MV-4-11 (cell line): ENCODE measurements at regions not wholly inside any gene's neighbourhood (a gene's known extent, or its start where the extent isn't known, plus 50 kb on each side); places are given as distances from the start of the nearest gene placed in this dataset.
"Not testable (repeated sequence)": the region's sequence is repeated elsewhere in the genome, so short reads cannot be mapped to it uniquely, and the experiment has no call there.

ENCODE experiments used
- DNase-seq: peaks from one replicate; lab custom pipeline; 2025; lab: John Stamatoyannopoulos, UW

GRCh38 chr6:9704989-9705388, 709.9 kb downstream of the TFAP2A start:
- DNase-seq: no peak

DNA sequence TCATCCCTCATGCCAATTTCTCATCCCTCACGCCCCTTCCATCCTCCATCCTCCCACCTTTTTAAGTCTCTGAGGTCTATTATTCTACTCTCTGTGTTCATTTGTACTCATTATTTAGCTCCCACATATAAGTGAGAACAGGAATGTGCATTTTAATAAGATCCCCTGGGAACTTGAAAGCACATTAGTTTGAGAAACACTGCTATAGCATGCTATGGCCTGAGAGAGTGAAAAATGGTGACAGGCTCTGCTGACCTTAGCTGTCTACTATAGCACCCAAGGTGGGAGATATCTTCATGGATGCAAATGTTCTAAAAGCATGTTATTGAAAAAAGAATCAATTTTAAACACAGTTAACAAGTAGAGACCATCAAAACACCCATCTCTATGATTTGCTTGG, 712.0 kb downstream of the TFAP2A start:
- DNase-seq: no peak

GRCh38 chr6:9699888-9700287, 715.0 kb downstream of the TFAP2A start:
- no peak for DNase-seq

- DNase-seq: no peak
These were observed 717.5 kb downstream of the TFAP2A start for GRCh38 chr6:9697263-9697931.

DNA sequence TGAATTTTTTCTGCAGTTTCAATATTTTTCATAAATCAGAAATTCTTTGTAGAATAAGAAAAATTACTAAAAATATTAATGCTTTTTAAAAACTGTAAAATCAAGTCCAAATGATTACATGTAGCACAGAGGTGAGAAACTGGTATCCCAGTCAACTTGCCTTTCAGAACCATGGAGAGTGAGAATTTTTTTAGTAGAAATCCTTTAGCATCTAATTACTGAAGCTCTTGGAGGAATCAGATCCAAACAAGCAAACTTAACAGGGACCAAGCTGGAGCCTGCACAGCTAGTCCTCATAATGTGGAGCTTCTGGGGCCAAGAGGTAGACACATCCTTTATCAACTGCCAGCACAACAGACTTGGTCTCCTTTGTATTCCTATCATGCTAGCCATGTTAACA, 724.5 kb downstream of the TFAP2A start:
- DNase-seq: no peak

GRCh38 chr6:9680727-9681126, 734.1 kb downstream of the TFAP2A start:
- not testable (repeated sequence) for DNase-seq

DNA sequence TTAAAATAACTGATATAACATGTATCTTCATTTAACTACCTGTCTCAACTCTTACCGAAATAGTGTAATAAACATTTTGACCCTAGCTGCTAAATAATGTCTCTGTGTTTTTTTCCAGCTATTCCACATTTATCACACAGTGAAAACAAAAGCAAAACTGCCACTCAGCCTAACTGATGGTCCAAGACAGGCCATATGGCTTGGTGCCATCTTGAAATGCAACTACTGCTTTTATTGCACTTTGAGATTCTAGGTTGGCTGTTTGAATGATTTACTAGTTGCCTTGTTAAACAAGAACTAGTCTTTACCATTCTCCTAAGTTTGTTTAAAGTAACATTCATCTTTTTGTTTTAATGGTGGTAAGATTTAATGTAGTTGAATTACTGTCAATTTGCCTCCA, 739.8 kb downstream of the TFAP2A start:
- DNase-seq: no peak

GRCh38 chr6:9659848-9660247, 755.0 kb downstream of the TFAP2A start:
- peak; percentile 49 for DNase-seq

GRCh38 chr6:9657994-9658393, 756.9 kb downstream of the TFAP2A start:
- no peak for DNase-seq

DNA sequence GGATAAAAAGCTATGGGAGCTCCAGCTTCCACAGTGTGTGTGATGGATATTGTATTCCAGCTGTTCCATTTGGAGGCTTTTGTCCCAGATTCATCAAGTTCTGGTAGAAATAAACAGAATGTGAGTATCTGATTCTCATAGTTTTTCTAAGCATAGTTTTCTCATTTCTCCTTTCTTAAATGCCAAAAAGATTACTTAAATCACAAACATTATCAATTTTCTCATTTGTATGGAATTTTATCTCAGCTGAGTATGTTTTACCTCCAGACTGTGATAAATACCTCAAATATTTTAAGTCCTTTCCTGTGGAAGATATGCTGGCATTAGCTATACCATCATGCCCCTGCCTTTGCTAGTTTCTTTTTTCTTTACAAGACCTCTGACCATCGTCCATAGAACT, 767.3 kb downstream of the TFAP2A start:
- DNase-seq: no peak

DNA sequence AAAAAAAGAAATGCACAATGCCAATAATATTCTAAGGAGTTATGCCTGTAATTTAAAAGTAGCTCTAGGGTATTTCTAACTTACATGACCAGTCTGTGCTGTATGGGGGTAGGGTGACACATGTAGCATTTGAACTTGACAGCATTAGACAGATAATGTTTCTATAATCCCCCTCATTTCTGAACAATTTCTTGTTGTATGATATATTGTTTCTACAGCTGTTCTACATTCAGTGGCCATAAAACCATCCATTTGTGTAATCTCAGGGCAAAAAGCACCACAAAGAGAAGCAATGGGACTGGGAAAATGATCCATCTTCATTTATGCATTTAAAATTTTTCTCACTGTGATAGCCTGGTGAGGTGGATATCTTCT, 767.8 kb downstream of the TFAP2A start:
- DNase-seq: no peak

GRCh38 chr6:9646342-9647070, 768.4 kb downstream of the TFAP2A start:
- DNase-seq: peak; percentile 74

DNA sequence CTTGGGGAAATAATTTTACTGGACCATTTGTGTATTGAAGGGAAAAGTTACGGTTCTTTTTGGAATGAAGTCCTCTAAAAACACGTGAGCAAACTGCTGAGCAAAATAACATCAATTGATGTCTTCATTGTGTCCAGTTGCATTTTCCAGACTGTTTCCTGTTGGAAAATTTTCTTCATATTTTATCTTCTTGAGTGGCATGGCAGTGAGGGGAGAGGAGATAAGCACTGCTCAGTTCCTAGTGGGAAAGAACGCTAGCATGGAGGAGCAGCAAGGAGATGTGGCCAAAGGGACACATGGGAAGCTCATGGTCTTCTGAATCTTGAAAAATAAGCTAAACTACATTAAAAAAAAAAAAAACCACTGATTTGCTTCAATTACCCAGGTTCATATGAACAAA, 776.0 kb downstream of the TFAP2A start:
- DNase-seq: no peak

DNA sequence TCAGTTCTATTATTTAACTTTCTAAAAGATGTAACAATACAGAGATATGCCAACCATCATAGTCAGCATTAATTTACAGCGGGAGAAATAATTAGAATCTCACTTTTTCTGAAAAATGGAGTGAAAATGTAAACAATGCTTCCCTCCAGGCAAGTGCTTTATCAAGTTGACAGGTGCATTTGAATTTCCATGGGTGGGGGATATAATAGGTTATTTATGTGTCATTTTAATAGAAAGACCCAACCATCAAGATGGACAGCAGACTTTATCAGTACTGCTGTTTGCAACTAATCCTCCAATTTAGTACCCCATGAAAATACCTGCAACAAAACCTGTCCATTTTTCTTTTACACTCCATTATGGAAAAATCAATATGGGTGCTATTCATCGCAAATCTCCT, 780.1 kb downstream of the TFAP2A start:
- DNase-seq: no peak

GRCh38 chr6:9632026-9632425, 782.8 kb downstream of the TFAP2A start:
- DNase-seq: no peak

DNA sequence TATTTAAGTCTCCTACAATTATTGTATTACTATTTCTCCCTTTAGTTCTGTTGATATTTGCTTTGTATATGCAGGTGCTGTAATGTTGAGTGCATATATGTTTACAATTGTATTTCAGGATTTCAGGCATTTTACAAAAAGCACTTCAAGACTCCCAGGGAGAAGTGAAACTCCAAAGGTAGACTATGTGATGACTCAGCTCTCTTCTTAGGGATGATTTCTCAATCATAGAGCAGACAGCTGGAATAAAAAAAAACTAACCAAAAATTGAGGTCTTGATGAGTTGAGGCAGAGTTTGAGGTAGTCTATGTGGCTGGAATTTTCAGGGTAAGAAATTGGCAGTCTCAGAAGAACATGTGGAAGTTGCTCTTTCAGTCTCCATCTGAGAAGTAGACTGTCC, 786.1 kb downstream of the TFAP2A start:
- DNase-seq: peak; percentile 84

- peak; percentile 30 for DNase-seq
These were observed 787.0 kb downstream of the TFAP2A start for GRCh38 chr6:9627916-9628315.

GRCh38 chr6:9623985-9624384, 790.9 kb downstream of the TFAP2A start:
- peak; percentile 7 for DNase-seq

DNA sequence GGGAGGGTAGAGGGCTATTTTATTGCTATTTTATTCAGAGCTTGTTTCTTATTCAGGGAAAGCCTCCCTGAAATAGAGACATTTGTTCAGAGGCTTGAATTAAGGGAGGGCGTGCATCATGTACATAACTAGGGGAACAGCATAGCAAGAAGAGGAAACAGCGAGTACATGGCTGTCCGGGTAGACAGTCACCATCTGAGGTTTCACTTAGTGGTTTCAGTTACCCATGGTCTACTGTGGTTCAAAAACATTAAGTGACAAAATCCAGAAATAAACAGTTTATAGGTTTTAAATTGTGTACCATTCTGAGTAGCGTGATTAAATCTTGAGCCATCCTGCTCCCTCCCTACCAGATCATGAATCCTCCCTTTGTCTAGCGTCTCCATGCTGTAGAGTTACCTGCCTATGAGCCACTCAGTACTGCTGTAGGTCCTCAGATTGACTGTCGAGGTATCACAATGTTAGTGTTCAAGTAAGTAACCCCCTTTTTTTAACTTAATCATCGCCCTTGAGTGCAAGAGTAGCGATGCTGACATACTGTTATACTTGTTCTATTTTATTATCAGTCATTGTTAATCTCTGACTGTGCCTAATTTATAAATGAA, 791.5 kb downstream of the TFAP2A start:
- DNase-seq: peak; percentile 74

GRCh38 chr6:9621276-9621675, 793.6 kb downstream of the TFAP2A start:
- DNase-seq: no peak

DNA sequence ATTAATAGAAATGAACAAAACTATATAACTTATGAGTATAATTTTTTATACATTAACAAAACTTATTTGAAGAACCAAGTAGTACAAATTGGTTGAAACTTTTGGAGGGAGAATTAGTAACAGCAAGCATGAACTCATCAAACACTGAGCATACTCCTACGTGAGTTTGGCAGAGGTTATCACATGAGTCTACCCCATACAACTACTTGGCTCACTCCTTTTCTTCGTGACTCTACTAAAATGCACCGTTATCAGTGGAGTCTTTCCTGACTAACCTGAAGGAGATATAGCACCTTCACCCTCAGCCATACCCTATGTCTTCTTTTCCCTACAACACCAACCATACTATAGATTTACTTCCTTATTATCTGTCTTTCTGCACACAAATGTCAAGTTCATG, 794.2 kb downstream of the TFAP2A start:
- DNase-seq: no peak

- DNase-seq: no peak
These were observed 794.6 kb downstream of the TFAP2A start for GRCh38 chr6:9620263-9620662.

- DNase-seq: no peak
These were observed 800.1 kb downstream of the TFAP2A start for GRCh38 chr6:9614778-9615177.
